GM21529 (cell line): ENCODE measurements at regions not wholly inside any gene's neighbourhood (a gene's known extent, or its start where the extent isn't known, plus 50 kb on each side); places are given as distances from the start of the nearest gene placed in this dataset.
"Not testable (repeated sequence)": the region's sequence is repeated elsewhere in the genome, so short reads cannot be mapped to it uniquely, and the experiment has no call there.

Source experiments
- ATAC-seq: cut with Tn5 transposase; IDR thresholded peaks from one replicate; pipeline ENCODE4 v1.9.1; 2021; ENCODE audit not compliant: unreplicated experiment

DNA sequence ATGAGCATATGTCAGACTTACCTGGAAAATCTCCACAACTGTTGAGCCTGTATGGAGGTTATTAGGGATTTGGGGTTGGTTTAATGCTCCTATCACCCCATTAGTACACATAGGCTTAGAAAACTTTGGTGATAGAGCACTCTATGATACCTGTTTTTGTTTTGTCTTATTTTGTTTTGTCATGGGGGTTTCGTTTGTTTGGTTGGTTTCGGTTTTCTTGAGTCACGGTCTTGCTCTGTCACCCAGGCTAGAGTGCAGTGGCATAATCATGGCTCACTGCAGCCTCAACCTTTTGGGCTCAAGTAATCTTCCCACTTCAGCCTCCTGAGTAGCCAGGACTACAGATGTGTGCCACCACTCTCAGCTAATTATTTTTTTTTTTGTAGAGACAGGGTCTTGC lies 70.0 kb downstream of the MZT1 start:
- ATAC-seq = no peak

DNA sequence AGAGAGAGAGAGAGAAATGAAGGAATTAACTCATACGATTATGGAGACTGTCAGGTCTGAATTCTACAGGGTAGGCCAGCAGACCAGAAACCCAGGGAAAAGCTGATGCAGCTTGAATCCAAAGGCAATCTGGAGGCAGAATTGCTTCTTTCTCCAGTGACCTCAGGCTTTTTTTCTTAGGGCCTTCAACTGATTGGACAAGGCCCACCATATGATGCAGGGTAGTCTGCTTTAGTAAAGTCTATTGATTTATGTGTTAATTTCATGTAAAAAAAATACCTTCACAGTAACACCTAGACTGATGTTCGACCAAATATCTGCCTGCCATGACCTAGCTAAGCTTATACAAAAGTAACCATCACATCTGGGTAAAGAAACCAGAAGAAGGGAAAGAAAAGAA lies 71.1 kb downstream of the MZT1 start:
- no peak for ATAC-seq

DNA sequence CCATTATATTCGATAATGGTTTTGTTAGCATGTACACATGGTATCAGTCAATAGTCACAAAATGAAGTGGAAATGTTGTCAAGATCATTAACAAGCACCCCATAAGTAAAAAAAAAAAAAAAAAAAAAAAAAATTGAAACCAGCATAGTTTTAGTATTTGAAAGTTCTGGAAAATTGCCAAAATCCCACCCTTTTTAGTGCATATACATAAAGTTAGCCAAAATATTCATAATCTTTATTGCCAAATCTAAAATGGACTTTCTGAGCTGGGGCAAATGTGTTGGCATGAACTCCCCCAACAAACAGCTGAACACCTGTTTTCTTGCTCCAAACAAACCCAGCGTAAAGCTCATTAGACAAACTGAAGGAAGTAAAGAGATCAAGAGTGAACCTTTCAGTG lies 73.9 kb downstream of the MZT1 start:
- ATAC-seq = no peak

DNA sequence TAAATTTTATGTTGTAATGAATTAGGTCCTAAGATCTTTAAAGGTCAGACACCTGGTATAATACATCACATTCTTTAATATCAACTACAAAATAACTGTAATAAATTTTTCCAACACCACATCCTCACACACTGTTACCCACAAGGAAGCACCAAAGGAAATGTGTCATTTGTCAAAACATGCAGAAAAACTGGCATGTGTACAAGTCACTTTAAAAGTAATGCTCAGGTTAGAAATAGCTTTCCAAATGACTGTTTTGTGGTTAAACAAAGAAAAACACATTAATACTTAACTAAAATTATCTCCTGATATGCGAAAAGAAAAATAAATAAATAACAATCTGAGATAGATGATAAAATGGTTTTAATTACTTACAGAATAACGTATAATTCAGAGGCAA lies 74.7 kb downstream of the MZT1 start:
- no peak for ATAC-seq

DNA sequence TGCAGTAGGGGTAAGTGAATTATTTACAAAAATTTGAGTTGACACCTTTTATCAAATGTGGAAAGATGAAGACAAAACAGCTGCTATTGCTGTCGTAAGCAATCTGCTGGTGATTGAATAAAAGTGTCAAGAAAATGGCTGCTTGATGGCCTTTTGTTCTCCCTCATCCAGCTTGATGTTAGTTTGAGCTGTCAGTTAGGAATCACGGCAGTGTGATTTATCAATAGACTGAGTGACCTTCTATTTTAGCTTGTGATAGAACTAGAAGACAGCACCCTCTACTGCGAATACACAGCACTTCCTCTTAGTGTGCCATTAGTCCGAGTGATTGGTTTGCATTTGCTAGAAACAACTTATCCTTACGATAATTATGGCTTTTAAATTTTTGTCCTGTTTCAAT lies 76.3 kb downstream of the MZT1 start:
- ATAC-seq = no peak

DNA sequence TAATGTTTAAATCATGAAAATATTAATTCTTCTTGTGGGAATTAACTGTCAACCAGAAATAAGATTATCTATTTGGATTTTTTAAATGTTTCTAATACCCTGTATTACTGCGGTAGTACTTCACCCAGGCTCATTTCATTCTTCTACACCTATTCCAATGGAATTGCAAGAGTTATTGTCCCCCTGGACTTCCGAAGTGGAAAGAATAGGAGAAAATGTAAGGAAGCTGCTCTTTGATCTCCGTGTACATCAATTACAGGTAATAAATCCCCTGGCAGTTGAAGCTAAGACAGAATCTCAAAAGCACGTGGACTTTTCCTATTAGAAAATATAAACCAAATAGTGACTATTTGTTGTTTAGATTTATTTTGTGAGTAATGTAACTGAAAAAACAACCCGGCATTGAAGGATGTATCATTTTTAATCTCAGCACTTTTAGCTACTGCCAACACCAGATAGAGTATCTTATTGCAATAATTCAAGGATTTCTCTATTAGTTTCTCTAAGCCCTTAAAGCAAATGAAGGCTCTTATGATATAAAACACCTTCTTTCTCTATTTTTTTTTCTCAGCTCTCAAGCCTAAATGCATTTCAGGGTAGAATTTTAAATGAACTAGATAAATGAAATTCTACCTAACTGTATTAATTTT lies 77.3 kb downstream of the MZT1 start:
- no peak for ATAC-seq

DNA sequence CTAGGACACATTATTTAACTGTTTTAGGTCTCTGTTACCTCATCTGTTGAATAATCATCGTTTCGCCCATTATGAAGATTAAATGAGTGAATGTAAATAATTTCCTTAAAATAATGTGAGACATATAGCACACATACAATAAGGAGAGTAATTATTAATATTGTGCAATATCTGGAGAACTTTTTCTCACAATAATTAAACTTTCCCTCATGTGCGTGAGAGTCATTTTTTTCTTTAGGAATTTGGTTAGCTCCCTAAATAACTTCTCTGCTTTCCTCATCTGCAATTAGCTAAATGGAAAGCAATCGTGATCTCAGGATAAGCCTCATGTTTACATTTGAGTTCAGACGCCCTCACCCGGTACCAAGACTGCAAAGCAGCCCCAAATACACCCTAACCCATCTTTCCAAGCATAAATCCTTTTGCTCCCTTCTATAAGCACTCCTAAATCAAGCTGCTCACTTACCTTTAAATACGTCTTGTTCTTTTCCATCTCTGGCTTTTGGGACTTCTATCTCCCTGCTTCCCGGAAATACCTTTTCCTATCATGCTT lies 78.8 kb downstream of the MZT1 start:
- no peak for ATAC-seq

DNA sequence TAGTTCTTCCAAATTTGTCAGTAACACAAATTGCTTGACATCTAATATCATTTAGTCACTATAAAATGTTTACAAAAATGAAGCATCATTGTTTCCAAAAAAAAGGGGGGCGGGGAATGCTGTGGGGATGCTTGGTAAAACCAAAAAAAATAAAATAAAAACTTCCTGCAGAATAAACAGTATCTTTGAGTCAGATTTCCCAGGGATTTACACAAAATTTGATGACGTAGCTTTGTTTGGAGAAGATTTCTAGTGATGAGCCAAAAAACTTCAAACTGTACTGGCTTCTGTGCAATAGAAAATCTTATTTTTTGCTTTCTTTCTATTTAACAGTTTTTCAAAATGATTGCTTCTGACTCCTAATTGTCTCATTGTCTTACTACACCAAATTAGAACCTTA lies 80.0 kb downstream of the MZT1 start:
- no peak for ATAC-seq

DNA sequence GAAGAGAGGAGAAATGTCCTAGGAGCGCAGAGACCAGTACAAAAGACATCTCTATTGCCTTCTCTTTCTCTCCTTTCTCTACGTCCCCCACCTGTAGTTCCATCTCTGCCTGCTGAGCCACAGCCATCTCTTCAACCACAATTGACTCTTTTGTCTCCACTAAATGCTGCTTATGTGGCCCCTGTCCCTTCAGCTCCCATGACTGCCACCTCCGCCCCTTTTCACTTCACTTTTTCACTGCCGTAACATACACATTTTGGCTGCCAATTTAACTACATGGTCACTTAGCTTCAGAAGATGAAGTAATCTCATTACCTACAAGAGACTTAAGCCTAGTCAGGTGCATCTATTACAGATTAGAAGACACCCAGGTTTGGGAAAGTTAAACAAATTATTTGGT lies 81.9 kb downstream of the MZT1 start:
- no peak for ATAC-seq

DNA sequence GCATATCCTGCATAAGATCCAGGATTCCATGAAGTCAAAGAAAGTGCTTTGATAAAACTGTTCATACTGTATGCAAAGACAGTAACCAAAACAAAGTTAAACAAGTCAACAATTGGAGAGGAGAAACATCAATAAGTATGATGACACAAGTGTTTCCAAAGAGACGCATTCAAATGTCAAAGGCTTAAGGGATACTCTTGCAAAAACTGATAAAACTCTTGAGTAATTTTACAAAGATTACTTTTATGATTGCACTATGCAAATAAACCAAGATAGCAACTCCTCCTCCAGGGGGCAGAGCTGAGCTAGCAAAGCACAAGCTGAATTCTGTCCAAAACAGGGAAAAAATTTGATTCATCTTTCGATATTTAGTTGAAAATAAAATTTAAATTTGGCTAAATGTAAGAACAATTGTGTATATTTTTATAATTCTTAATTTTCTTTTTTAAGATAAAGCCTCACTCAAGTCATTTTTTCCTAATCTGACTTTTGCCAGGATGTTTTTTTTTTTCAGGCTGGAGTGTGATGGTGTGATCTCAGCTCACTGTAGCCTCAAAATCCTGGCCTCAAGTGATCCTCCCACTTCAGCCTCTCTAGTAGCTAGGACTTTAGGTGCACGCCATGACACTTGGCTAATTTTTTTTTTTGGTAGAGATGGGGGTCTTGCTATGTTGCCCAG lies 84.0 kb downstream of the MZT1 start:
- ATAC-seq = peak; percentile 71

DNA sequence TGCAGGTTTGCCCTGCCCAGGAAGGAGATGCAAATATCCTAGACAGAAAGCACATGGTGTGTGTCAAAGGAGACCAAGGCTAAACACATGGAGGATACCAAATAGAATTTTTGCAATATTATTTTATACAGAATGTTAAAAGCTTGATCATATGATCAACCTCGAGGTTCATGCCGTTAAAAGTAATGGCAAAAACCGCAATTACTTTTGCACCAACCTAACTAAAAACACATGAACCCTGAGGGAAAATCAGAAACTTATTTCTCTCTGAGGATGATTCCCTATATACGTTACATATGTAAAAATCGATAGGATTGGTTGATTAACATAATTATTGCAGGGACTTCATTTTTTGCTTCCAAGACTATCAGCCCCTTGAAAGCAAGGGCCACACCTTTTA lies 88.1 kb downstream of the MZT1 start:
- ATAC-seq = no peak

DNA sequence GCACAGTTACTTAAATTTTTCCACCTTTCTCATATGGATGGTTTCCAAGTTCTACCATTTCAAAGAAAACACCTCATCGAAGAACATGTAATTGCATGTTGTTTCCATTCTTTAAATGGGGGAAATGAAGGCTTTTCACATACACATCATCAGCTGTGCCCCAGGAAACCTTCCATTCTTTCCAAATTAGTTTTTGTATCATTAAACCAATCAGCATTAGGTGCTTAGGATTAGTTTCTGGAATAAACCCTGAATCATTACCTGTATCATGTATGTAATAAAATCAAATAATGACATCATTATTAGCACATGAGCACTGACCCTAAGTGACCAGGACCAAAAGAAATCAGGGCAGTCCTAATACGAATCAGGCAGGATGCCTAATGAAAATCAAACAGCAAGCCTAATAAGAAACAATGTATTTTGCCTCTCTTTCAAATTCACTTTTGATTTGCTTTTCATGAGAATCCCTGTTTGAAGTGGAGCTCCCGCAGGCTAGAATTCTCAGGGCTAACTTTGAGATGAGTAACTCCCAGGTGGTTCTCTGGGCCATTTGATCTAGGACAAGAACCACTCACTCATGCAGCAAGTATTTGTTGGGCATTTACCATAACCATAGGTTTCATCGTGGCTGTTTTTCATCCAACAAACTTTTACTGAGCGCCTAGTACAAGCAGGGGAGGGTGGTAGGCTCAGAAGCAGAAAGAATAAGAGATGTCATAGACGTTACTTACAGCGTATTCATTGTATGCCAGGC lies 89.2 kb downstream of the MZT1 start:
- no peak for ATAC-seq

DNA sequence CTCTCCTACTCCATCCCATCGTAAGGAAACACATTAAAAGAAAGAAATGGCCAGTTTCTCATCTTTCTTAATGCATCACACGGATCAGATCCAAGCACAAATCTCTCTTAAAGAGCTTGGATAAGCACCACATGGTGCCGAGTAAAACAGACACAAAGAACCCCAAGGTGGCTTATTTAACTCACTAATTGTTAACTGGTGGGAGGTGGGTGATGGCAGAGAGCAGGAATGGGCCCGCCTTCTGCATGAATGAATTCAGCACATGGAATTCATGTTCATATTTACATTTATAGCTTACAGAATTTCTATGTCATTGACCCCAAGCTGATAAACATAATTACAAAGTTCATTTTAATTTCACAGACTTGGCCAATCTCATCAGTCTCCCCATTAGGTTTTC lies 89.9 kb downstream of the MZT1 start:
- no peak for ATAC-seq

DNA sequence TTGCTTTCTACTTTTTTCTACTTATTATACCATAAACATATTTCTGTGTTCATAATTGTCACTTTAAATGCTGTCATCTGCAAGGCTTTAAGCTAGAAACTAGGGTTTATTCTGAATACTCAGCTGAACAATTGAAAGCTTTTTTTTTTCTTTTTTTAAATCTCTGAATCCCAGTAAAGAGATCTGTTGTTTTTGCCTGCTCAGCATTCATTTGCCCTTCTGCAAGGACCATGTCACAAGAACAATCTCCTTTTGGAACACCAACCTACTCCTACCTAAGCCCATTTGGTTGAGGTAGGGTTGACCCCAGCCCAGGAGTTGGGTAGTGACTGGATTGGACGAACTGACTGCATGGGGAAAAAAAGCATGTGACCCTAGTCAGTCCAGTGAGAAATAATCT lies 92.6 kb downstream of the MZT1 start:
- no peak for ATAC-seq

DNA sequence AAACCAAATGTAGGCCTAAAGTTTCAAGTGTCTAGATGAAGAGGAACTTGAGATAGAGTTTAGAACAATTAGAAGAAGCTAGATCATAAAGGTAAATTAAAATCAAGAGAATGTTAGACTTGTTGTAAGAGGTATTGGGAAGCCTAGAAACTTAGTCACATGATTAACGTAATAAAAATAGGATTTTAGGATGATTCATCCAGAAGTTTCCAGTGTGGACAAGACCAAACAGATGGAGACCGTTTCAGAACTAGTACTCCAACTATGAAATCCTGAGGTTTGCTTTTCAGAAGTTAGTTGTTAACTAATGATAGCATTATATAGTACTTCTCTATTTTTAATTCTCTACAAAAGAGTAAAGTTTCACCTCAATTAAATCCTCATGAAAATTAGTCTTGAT lies 104.9 kb downstream of the MZT1 start:
- no peak for ATAC-seq

DNA sequence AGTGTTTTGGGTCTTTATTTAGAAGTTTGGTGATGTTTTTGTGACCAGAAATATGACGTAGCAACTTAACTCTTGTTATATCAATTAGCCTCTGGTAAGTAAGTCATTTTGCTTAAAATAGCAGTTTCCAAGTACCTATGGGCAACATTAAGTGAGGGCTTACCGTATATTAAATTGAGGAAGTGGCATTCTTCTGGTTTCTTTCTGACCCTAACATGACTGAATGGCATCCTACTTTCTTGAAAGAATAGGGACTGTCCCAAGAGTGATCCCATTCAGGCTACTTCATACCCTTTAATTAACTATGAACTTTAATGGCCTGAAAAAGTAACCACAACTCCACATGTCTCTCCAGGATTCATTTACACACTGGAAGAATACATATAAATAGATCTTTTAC lies 106.6 kb downstream of the MZT1 start:
- no peak for ATAC-seq

DNA sequence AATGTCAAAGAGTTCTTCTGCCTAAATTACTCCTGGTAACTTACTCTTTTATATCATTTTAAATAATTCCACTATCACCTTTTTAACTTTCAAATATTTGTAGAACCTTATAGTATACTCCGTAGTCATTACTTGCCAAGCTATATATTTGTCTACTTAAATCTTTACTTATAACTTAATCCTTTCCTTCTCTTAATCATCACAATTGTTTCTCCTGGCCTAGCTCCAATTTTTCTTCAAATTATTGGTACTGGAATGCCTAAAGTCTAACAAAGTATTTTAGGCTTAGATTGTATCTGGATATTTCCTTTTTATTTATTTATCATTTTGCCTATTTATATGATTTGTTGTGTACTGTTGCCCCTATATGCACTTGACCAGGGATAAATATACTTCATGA lies 109.5 kb downstream of the MZT1 start:
- no peak for ATAC-seq

DNA sequence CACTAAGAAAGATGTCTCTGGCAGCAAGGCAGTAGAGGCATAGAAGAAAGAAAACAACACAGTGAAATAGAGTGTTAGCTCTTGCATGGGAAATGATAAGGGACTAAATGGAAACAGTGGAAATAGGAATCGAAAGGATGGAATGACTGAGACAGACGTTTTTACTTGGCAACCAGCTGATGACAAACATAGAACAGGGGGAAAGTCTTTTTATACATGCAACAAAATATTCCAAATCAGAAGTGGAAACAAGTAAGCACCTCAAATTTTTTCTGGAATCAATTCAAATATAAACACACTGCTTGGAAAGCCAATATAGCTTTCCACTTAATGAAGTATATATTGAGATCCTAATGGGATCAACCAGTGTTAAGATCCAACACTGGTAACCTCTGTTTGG lies 110.2 kb downstream of the MZT1 start:
- no peak for ATAC-seq

DNA sequence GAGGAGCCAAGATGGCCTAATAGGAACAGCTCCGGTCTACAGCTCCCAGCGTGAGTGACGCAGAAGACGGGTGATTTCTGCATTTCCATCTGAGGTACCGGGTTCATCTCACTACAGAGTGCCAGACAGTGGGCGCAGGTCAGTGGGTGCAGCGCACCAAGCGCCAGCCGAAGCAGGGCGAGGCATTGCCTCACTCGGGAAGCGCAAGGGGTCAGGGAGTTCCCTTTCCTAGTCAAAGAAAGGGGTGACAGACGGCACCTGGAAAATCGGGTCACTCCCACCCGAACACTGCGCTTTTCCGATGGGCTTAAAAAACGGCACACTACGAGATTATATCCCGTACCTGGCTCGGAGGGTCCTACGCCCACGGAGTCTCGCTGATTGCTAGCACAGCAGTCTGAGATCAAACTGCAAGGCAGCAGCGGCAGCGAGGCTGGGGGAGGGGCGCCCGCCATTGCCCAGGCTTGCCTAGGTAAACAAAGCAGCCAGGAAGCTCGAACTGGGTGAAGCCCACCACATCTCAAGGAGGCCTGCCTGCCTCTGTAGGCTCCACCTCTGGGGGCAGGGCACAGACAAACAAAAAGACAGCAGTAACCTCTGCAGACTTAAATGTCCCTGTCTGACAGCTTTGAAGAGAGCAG lies 117.1 kb downstream of the MZT1 start:
- ATAC-seq = not testable (repeated sequence)

DNA sequence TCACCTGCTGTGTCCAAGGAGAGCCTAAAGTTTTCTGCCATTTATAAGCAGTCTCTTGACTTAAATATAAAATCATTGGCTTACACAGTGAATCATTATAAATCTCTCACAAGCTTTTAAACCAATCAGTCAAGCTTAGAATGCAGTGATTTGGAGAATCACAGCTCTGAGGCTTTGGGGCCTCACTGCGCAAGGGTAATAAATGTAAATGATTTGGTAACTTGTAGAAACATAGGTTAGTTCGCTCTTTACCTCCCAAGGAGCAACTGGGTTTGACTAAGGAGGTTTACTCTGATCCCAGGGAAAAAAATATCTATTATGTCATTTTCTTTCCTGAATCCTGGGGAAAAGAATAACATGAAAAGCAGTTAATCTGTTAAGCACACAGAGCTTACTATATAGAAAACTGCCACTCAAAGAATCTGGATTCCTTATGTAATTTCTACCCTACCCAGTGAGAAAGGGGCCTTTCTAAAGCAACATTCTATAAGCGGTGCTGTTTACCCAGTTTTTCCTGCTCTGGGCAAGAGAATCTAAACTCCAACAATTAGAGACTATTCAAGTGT lies 128.2 kb downstream of the MZT1 start:
- ATAC-seq = no peak

DNA sequence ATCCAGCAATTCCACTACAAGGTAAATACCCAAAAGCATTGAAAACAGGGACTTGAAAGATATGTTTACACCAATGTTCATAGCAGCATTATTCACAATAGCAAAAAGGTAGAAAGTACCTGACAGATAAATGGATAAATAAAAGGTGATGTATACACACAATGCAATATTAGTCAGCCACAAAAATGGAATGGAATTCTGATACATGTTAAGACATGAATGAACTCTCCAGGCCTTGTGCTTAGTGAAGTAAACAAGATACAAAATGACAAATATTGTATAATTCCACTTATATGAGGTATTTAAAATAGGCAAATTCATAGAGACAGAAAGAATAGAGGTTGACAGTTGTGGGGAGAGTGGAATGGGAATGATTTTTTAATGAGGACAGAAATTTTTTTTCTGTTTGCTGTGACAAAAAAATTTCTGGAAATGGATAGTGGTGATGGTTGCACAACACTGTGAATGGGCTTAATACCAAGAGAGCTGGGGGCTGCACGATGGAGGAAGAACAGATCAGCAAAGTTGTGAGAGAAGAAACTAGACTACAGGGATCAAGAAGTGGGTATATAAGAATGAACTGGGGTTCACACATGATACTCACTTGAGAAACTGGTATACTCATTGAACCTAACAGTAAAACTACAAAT lies 137.2 kb downstream of the MZT1 start:
- ATAC-seq = no peak
